OCI-LY7 (cell line): ENCODE measurements at regions not wholly inside any gene's neighbourhood (a gene's known extent, or its start where the extent isn't known, plus 50 kb on each side); places are given as distances from the start of the nearest gene placed in this dataset.

Experiments
- BruUV-seq: library from RNA; stranded (reverse); fragments of 400-500 nt; replicated peaks from 2 replicates; lab custom pipeline; 2021; lab: Mats Ljungman, UMichigan
- CTCF ChIA-PET: fragments of 300-600 bp; sonication (Branson Sonifier 250); formaldehyde crosslinking; loops from one replicate; lab custom pipeline; 2022; ENCODE audit warnings: antibody characterized with exemption; ENCODE audit not compliant: unreplicated experiment; lab: Charles Lee
- POLR2A ChIA-PET: fragments of 300-600 bp; sonication (Branson Sonifier 250); formaldehyde crosslinking; loops from one replicate; lab custom pipeline; 2022; ENCODE audit warnings: antibody characterized with exemption; lab: Charles Lee
- DNase-seq: peaks from one replicate; pipeline ENCODE4 v3.0.0-alpha.2; 2015; ENCODE audit warnings: low spot score
- H2AFZ ChIP-seq: fragments of 200-600 bp; sonication (generic), shearing (Covaris generic); 2 replicates; pipeline ENCODE4 v1.6.1; 2014; ENCODE audit warnings: mild to moderate bottlenecking, antibody characterized with exemption, low read length, moderate library complexity
- H3K27ac ChIP-seq: fragments of 200-600 bp; sonication (generic); 2 replicates; pipeline ENCODE4 v1.5.1; 2014; ENCODE audit warnings: mixed run types, low read depth, mild to moderate bottlenecking, moderate library complexity, low read length, inconsistent platforms; ENCODE audit not compliant: poor library complexity, severe bottlenecking
- H3K36me3 ChIP-seq: fragments of 200-600 bp; sonication (generic); 2 replicates; pipeline ENCODE4 v1.6.1; 2014; ENCODE audit warnings: mild to moderate bottlenecking, antibody characterized with exemption, low read length, moderate library complexity, mixed read lengths; ENCODE audit not compliant: insufficient read depth
- H3K4me1 ChIP-seq: fragments of 200-600 bp; sonication (generic); 2 replicates; pipeline ENCODE4 v1.5.1; 2014; ENCODE audit warnings: mild to moderate bottlenecking, low read length; ENCODE audit not compliant: insufficient read depth, poor library complexity, severe bottlenecking
- H3K4me2 ChIP-seq: fragments of 200-600 bp; sonication (generic); 2 replicates; pipeline ENCODE4 v1.6.1; 2014; ENCODE audit warnings: mild to moderate bottlenecking, low read length
- H3K4me3 ChIP-seq: fragments of 200-600 bp; sonication (generic); 2 replicates; pipeline ENCODE4 v1.5.1; 2014; ENCODE audit warnings: mild to moderate bottlenecking, low read depth, low read length; ENCODE audit not compliant: poor library complexity, severe bottlenecking
- H3K79me2 ChIP-seq: fragments of 200-600 bp; sonication (generic); 2 replicates; pipeline ENCODE4 v1.6.1; 2016; ENCODE audit warnings: low read depth, mild to moderate bottlenecking, low read length, moderate library complexity, mixed read lengths; ENCODE audit not compliant: insufficient read depth
- H3K9me2 ChIP-seq: fragments of 200-600 bp; sonication (generic); 2 replicates; pipeline ENCODE4 v1.6.1; 2016; ENCODE audit warnings: mild to moderate bottlenecking, low read length, mixed read lengths; ENCODE audit not compliant: insufficient read depth
- H3K9me3 ChIP-seq: fragments of 200-600 bp; sonication (generic); 2 replicates; pipeline ENCODE4 v1.6.1; 2014; ENCODE audit warnings: mild to moderate bottlenecking, mixed run types, low read length, mixed read lengths
- H4K20me1 ChIP-seq: fragments of 200-600 bp; sonication (generic); 2 replicates; pipeline ENCODE4 v1.6.1; 2014; ENCODE audit warnings: mild to moderate bottlenecking, antibody characterized with exemption, low read length, moderate library complexity, mixed read lengths; ENCODE audit not compliant: insufficient read depth
- EZH2phosphoT487 ChIP-seq: fragments of 200-600 bp; sonication (generic); IDR thresholded peaks from 2 replicates; pipeline ENCODE4 v1.6.1; 2018; ENCODE audit warnings: low read depth, borderline replicate concordance, mild to moderate bottlenecking, mixed run types, antibody characterized with exemption, low read length, moderate library complexity, mixed read lengths
- intact Hi-C: fragments of 100-400 bp; cut with micrococcal nuclease; formaldehyde crosslinking; loops from one replicate; pipeline ENCODE4 v1.10.0; 2022; ENCODE audit not compliant: unreplicated experiment
- TF ChIP-seq, protein P1 (sequence below): fragments of 200-600 bp; sonication (generic); conservative IDR thresholded peaks from 2 replicates; pipeline ENCODE4 v1.5.1; 2014; ENCODE audit warnings: mild to moderate bottlenecking, antibody characterized with exemption, low read length, moderate library complexity, mixed read lengths

DNA sequence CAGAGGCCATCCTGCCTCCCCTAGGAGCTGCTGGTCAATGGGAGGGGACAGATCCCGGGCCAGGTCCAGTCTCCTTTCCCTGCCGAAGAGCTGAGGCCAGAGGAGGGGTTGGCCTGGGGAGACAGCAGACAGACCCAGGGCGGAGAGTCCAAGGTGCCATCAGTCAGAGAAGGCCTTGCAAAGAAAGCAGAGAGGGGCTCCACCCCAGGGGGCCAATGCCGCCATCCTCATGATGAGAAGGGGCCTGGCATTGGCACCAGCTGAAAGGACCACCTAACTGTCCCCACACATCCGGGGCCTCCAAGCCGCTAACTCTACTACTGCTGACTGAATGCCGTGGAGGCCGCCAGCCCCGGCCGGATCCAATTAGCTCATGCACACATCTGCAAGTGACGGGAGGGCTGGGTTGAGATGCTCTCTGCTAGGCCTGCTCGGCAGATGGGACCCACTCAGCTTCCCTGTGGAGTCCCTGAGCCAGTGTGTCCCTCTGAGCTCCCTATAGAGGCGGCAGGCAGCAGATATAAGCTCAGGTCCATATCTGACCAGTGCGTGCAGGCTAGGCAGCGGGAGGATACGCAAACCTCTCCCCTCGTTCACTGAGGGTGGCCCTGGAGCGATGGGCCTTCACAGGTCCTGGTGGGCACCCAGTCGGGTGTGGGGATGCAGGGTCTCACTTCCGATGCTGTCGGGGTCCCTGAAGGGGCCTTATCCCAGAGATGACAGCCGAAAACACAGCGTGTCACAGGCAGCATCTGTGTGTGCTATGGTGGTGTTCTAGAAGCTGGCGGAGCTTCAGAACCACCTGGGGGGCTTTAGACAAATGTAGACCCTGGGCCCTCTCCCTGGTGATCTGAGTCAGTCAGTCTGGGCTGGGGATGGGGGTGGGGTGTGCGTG, 183.9 kb downstream of the CTTN start:
- POLR2A ChIA-PET = interaction anchor here (0.6 kb wide), 1 partner anchor 372 kb away, joined by 4 read pairs; no protein-coding TSS in a partner anchor
- no TSS peak for BruUV-seq
- no peaks in the 10 kb centered on the region for H3K4me1 ChIP-seq

DNA sequence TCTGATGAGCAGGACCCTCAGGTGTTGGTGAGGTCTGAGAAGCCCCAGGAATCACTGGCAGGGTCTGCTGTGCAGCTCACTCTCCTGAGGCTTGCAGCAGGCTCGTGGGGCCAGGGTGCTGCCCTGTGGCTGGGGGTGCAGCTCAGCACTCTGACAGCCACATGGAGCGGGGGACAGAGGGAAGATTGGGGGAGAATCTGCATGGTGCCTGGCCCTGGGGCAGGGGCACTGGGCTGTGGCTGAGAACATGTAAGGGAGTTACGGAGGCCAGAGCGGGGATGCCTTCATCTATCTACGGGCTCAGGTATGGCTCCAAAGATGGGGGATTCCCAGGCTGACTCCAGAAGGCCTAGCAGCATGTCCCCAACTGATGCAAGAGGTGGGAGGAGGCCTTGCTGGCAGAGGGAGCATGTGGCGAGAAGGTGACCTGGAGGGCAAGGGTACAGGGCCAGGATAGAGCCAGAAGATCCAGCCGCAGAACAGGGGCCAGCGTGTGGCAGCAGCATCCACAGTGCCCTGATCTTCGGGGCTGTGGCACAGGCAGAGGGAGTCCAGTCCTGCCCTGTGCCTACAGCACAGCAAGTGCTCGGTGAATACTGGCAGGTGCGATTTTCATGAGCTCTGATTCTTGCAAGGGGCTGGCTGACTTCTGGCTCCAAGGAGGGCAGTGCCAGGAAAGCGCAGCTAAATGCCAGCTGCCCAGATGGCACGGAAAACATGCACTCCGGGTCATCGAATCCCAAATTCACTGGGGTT, 184.7 kb downstream of the CTTN start:
- Histone ChIP-seq H3K27ac (no peak overlapping the region), H3K4me2 (no peak overlapping the region), H4K20me1 (no peaks in the 10 kb centered on the region), H2AFZ (no peak overlapping the region), H3K36me3 (no peaks in the 10 kb centered on the region), H3K79me2 (no peaks in the 10 kb centered on the region), H3K4me1 (no peaks in the 10 kb centered on the region), H3K9me3 (no peaks in the 10 kb centered on the region), H3K9me2 (no peaks in the 10 kb centered on the region), H3K4me3 (no peak overlapping the region)
- intact Hi-C loops = no loop called here
- BruUV-seq = no TSS peak
- ChIA-PET POLR2A (interaction anchor here (0.6 kb wide), 1 partner anchor 371 kb away, joined by 4 read pairs; no protein-coding TSS in a partner anchor), CTCF (no interaction called here)
- no peak for DNase-seq
- TF ChIP-seq, protein P1, sequence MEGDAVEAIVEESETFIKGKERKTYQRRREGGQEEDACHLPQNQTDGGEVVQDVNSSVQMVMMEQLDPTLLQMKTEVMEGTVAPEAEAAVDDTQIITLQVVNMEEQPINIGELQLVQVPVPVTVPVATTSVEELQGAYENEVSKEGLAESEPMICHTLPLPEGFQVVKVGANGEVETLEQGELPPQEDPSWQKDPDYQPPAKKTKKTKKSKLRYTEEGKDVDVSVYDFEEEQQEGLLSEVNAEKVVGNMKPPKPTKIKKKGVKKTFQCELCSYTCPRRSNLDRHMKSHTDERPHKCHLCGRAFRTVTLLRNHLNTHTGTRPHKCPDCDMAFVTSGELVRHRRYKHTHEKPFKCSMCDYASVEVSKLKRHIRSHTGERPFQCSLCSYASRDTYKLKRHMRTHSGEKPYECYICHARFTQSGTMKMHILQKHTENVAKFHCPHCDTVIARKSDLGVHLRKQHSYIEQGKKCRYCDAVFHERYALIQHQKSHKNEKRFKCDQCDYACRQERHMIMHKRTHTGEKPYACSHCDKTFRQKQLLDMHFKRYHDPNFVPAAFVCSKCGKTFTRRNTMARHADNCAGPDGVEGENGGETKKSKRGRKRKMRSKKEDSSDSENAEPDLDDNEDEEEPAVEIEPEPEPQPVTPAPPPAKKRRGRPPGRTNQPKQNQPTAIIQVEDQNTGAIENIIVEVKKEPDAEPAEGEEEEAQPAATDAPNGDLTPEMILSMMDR = no peak
- TF ChIP-seq EZH2phosphoT487 = no peak

More for the DNA sequence above, 183.9 kb downstream of the CTTN start:
- Histone ChIP-seq H3K36me3 (no peaks in the 10 kb centered on the region), H3K4me2 (no peak overlapping the region), H3K4me3 (no peak overlapping the region), H3K27ac (no peak overlapping the region), H2AFZ (no peak overlapping the region), H3K9me2 (no peaks in the 10 kb centered on the region), H4K20me1 (no peaks in the 10 kb centered on the region), H3K79me2 (no peaks in the 10 kb centered on the region), H3K9me3 (no peaks in the 10 kb centered on the region)
- CTCF ChIA-PET = no interaction called here
- TF ChIP-seq EZH2phosphoT487 = no peak
- TF ChIP-seq, protein P1 = no peak
- no peak for DNase-seq
- intact Hi-C loops = no loop called here
